ENCODE measurements at regions not wholly inside any gene's neighbourhood (a gene's known extent, or its start where the extent isn't known, plus 50 kb on each side); places are given as distances from the start of the nearest gene placed in this dataset.

- TF ChIP-seq CTCF (conservative IDR thresholded peaks at IDR 0.05; ENCODE audit: low read length) (no peak), EZH2phosphoT487 (IDR thresholded peaks at IDR 0.05; ENCODE audit: borderline replicate concordance) (no peak)
These were observed 316.0 kb downstream of the SOX11 start for GRCh38 chr2:6008186-6008585.

Data from Loucy (cell line).